Spleen (tissue), 11 donors: ENCODE measurements at regions not wholly inside any gene's neighbourhood (a gene's known extent, or its start where the extent isn't known, plus 50 kb on each side); places are given as distances from the start of the nearest gene placed in this dataset.

ENCODE experiments used
- DNase-seq: peaks from one replicate; pipeline ENCODE4 v3.0.0-alpha.2; 2020
- H3K27ac ChIP-seq, 8 donors: fragments of 200-600 bp; sonication (generic) in 7 of 8; 1 replicate in 4 of 8; 2 replicates in 4 of 8; pipeline versions ENCODE4 v1.5.0 to v1.8.0; 2016 to 2021; ENCODE audit warnings: inconsistent platforms in 4 of 8, mild to moderate bottlenecking in 4 of 8, moderate library complexity in 1 of 8
- H3K27me3 ChIP-seq, 7 donors: fragments of 200-600 bp; sonication (generic) in 6 of 7; replicated peaks in 1 of 7; 1 replicate in 4 of 7; 2 replicates in 3 of 7; pipeline versions ENCODE4 v1.5.0 to v1.8.0; 2016 to 2021; ENCODE audit warnings: inconsistent platforms in 3 of 7, mild to moderate bottlenecking in 1 of 7
- H3K36me3 ChIP-seq, 6 donors: fragments of 200-600 bp; sonication (generic) in 5 of 6; 1 replicate in 4 of 6; 2 replicates in 2 of 6; pipeline versions ENCODE4 v1.5.0 to v1.8.0; 2016 to 2021; ENCODE audit warnings: inconsistent platforms in 2 of 6
- H3K4me1 ChIP-seq, 6 donors: fragments of 200-600 bp; sonication (generic) in 5 of 6; 1 replicate in 3 of 6; 2 replicates in 3 of 6; pipeline versions ENCODE4 v1.5.0 to v1.8.0; 2016 to 2021; ENCODE audit warnings: inconsistent platforms in 3 of 6
- H3K4me3 ChIP-seq, 8 donors: fragments of 200-600 bp; sonication (generic) in 7 of 8; 1 replicate in 4 of 8; 2 replicates in 4 of 8; pipeline versions ENCODE4 v1.5.0 to v1.8.0; 2016 to 2021; ENCODE audit warnings: inconsistent platforms in 4 of 8, mild to moderate bottlenecking in 4 of 8, moderate library complexity in 2 of 8
- H3K9me3 ChIP-seq, 8 donors: fragments of 200-600 bp; sonication (generic) in 7 of 8; 1 replicate in 4 of 8; 2 replicates in 4 of 8; pipeline versions ENCODE4 v1.5.0 to v1.8.0; 2016 to 2021; ENCODE audit warnings: inconsistent platforms in 4 of 8
- POLR2A ChIP-seq, 3 donors: fragments of 450-650 bp; IDR thresholded peaks; one replicate each; pipeline ENCODE4 v1.5.1; 2017; ENCODE audit warnings: antibody characterized with exemption in 3 of 3, mild to moderate bottlenecking in 1 of 3
- POLR2AphosphoS5 ChIP-seq, 3 donors: sonication (generic); formaldehyde crosslinking; IDR thresholded peaks; one replicate each; pipeline ENCODE4 v1.5.1; 2017; ENCODE audit warnings: antibody characterized with exemption in 3 of 3
- WGBS, 5 donors: extraction: QIAGEN DNeasy Blood & Tissue Kit in 3 of 5; methylation state at CpG; one replicate each; pipeline versions ENCODE4 v1.1.5 to v1.1.7; 2013 to 2018; 5-methylcytosine and 5-hydroxymethylcytosine counted together
- intact Hi-C: fragments of 100-400 bp; cut with DNase I; formaldehyde crosslinking; loops from one replicate; pipeline ENCODE4 v1.15.0; 2023; ENCODE audit warnings: low total_unique reads
- TF ChIP-seq, protein P1 (sequence below), 11 experiments: fragments of 200-600 bp in 7 of 11; fragments of 450-650 bp in 4 of 11; sonication (generic) in 4 of 11; IDR thresholded peaks in 8 of 11; conservative IDR thresholded peaks in 3 of 11; 1 replicate in 7 of 11; 2 replicates in 4 of 11; pipeline versions ENCODE4 v1.4.0 to v1.8.0; 2016 to 2021; ENCODE audit warnings: antibody characterized with exemption in 11 of 11, inconsistent platforms in 4 of 11, mild to moderate bottlenecking in 1 of 11
- donor health status: healthy with polysubstance abuse.
- donor health status: DM: no; HTN: no; CAD: no; lungs with moderate emphysema.
- donor health status: DM: no; HTN: no; CAD: no.
- donor health status: Bipolar disorder and iron deficiency.
- donor health status: healthy.
- donor health status: DM: no; HTN: no; CAD: no.
- donor health status: DM: yes; HTN: yes; CAD: no.

DNA sequence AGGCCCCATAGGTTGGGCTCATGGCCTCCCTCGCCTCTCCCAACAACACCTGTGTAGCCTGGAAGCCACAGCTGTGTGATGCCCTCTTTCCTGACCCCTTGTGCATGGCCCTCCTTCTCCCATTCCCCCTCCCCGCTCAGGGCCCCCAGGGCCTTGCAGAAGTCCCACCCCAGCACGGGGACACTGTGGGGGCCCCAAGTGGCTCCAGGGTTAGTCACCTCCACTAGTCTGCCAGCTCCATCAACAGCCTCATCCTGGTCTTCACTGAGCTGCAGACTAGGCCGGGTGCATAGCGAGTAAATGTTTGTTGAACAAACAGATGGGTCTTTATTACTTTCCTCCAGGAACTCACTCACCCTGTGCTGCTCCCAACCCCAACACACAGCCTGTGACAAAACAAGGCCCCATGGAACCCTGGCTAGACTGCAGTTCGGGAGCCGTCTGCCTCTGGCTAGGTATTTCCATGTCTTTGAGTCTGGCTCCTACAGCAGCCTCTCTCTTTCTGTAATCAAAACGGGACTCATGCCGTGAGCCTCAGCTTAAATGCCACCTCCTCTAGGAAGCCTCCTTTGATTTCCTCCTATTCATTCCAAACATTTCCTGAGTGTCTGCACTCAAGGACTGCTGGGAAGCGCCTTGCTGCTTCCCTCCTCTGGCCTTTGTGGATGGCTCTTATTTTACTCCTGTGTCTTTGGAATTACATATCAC, 109.9 kb upstream of the ID2 start:
- DNase-seq: no peak
- H3K4me3 ChIP-seq: no peak overlapping the region
- WGBS, 5 donors: 80 to 89% (median 85%) methylated on average over 10 of the region's 10 CpGs

DNA sequence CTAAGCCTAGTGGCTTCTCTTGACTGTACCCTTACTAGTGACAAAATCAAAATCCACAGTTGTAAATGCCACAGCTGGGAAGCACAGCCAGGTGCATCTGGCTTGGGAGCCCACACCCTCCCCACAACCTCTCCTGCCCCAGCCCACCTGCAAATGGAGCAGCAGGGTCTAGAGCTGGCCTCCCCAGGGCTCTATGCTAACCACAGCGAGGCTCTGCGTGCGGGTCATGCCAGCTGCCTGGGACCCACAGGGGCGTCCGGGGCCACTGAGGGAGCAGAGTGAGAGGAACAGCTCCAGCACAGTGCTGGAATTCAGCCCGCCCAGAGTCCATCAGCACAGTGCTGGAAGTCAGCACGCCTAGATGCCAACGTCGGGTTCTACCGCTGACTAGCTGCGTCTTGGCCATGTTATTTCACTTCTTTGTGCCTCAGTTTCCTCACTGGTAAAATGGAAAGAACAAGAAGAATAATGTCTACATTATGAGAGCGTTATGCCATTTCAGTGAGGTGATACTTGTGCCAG, 109.1 kb upstream of the ID2 start:
- WGBS, 5 donors: 79 to 94% (median 87%) methylated on average over 12 of the region's 12 CpGs

More for the DNA sequence above, 109.9 kb upstream of the ID2 start:
- Histone ChIP-seq H3K9me3 (no peaks in the 10 kb centered on the region), H3K4me1 (peaks cover 26 to 50% (median 36%) of the 10 kb centered on the region in 6 donors), H3K27me3 (peaks cover 0 to 35% (median 0%) of the 10 kb centered on the region in 7 donors), H3K36me3 (no peaks in the 10 kb centered on the region), H3K27ac (no peak overlapping the region)
- intact Hi-C loops: no loop called here
- no peak for TF ChIP-seq POLR2A (IDR thresholded peaks at IDR 0.05)
- no peak for TF ChIP-seq POLR2AphosphoS5 (IDR thresholded peaks at IDR 0.05)
- TF ChIP-seq, protein P1, sequence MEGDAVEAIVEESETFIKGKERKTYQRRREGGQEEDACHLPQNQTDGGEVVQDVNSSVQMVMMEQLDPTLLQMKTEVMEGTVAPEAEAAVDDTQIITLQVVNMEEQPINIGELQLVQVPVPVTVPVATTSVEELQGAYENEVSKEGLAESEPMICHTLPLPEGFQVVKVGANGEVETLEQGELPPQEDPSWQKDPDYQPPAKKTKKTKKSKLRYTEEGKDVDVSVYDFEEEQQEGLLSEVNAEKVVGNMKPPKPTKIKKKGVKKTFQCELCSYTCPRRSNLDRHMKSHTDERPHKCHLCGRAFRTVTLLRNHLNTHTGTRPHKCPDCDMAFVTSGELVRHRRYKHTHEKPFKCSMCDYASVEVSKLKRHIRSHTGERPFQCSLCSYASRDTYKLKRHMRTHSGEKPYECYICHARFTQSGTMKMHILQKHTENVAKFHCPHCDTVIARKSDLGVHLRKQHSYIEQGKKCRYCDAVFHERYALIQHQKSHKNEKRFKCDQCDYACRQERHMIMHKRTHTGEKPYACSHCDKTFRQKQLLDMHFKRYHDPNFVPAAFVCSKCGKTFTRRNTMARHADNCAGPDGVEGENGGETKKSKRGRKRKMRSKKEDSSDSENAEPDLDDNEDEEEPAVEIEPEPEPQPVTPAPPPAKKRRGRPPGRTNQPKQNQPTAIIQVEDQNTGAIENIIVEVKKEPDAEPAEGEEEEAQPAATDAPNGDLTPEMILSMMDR (IDR thresholded peaks at IDR 0.05 in 8 of 11, conservative IDR thresholded peaks at IDR 0.05 in 3 of 11): no peak

DNA sequence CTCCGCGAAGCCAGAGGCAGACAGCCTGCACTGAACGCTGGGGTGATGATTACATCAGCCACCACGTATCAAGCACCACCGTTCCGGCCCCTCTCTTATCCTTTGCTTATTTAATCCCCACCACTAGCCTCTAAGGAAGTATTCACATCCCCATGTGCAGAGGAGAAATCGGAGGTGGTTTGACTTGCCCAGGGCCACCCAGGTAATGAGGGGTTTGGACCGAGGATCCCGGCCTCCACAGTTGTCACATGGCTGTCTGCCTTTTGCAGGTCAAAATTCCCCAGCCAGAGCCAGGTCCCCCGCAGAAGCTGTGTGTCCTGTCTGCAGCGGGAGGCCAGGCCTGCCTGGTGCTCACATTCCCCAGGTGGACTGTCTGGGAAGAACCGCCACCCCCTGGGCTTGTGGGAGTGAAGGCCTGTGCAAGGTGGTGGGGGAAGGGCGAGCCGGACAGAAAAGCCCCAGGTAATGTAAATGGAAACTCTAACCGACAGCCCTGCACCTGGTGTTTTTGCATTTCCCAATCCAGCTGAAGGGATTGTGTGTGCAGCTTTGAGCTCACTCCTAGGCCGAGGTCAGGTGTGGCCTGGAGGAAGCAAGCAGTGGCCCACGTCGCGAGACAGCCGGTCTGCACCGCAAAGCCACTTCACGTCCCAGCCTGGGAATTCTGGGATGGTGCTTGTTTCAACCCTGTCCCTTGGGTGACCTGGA, 108.5 kb upstream of the ID2 start:
- H3K4me1 ChIP-seq: peaks cover 29 to 65% (median 44%) of the 10 kb centered on the region in 6 donors
- no peak for TF ChIP-seq POLR2AphosphoS5 (IDR thresholded peaks at IDR 0.05)
- TF ChIP-seq, protein P1 (IDR thresholded peaks at IDR 0.05 in 8 of 11, conservative IDR thresholded peaks at IDR 0.05 in 3 of 11): no peak
- TF ChIP-seq POLR2A (IDR thresholded peaks at IDR 0.05): no peak
- WGBS, 5 donors: 82 to 89% (median 86%) methylated on average over 20 to 22 of the region's 22 CpGs
- no peaks in the 10 kb centered on the region for H3K36me3 ChIP-seq
- H3K27ac ChIP-seq: no peak overlapping the region
- no peak overlapping the region for H3K4me3 ChIP-seq
- no peaks in the 10 kb centered on the region for H3K9me3 ChIP-seq
- DNase-seq: no peak
- intact Hi-C loops: no loop called here
- peaks cover 0 to 35% (median 0%) of the 10 kb centered on the region in 7 donors for H3K27me3 ChIP-seq

More for the DNA sequence above, 109.1 kb upstream of the ID2 start:
- Histone ChIP-seq H3K4me3 (no peak overlapping the region), H3K9me3 (no peaks in the 10 kb centered on the region), H3K36me3 (no peaks in the 10 kb centered on the region), H3K27me3 (peaks cover 0 to 35% (median 0%) of the 10 kb centered on the region in 7 donors), H3K27ac (no peak overlapping the region), H3K4me1 (peaks cover 29 to 59% (median 42%) of the 10 kb centered on the region in 6 donors)
- intact Hi-C loops: no loop called here
- TF ChIP-seq POLR2AphosphoS5 (IDR thresholded peaks at IDR 0.05): no peak
- no peak for TF ChIP-seq POLR2A (IDR thresholded peaks at IDR 0.05)
- TF ChIP-seq, protein P1 (IDR thresholded peaks at IDR 0.05 in 8 of 11, conservative IDR thresholded peaks at IDR 0.05 in 3 of 11): no peak
- no peak for DNase-seq

DNA sequence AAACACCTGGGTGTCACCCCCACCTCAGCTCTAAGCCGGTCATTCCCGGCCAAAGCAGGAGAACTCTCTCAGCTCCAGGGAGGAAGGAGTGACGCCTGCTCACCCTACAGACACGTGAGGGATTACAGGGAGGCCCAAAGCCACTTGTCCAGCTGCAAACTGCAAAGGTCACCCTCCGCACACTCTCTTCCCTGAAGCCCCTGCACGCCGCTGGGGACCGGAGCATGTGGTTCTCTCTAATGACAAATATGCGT, 108.0 kb upstream of the ID2 start:
- DNase-seq: no peak
- Histone ChIP-seq H3K36me3 (no peaks in the 10 kb centered on the region), H3K4me1 (peaks cover 29 to 70% (median 44%) of the 10 kb centered on the region in 6 donors), H3K27me3 (peaks cover 0 to 35% (median 0%) of the 10 kb centered on the region in 7 donors), H3K9me3 (no peaks in the 10 kb centered on the region), H3K4me3 (no peak overlapping the region), H3K27ac (peak overlapping the region in 2 of 8 donors; percentile 3 to 8)
- TF ChIP-seq, protein P1 (IDR thresholded peaks at IDR 0.05 in 8 of 11, conservative IDR thresholded peaks at IDR 0.05 in 3 of 11): no peak
- TF ChIP-seq POLR2A (IDR thresholded peaks at IDR 0.05) (no peak), POLR2AphosphoS5 (IDR thresholded peaks at IDR 0.05) (no peak)
- 59 to 86% (median 73%) methylated on average over 7 to 9 of the region's 9 CpGs for WGBS, 5 donors
- intact Hi-C loops: no loop called here
